C4-2B (cell line): ENCODE measurements at regions not wholly inside any gene's neighbourhood (a gene's known extent, or its start where the extent isn't known, plus 50 kb on each side); places are given as distances from the start of the nearest gene placed in this dataset.

Experiments used
- ZFX ChIP-seq: fragments of 450-650 bp; IDR thresholded peaks from 2 replicates; pipeline ENCODE4 v1.6.1; 2017
- TF ChIP-seq, protein P1 (sequence below): fragments of 450-650 bp; conservative IDR thresholded peaks from 2 replicates; pipeline ENCODE4 v1.5.1; 2017; ENCODE audit warnings: mild to moderate bottlenecking

DNA sequence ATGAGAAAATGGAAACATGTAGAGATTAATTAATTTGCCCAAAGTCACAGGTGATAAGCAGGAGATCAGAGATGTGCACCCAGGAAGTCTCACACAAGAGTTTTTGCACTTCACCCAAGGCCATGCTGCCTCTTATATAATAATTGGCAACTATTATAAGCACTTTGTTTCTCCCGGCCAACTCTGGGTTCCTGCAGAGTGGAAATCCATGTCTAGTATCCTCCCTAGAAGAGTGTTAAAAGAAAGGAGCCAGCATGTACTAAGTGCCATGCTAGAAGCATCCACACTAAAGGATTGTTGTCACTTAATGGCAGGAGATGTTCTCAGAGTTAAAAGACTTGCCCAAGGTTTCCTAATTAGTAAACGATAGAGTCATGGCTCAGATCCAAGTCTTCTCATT lies 470.3 kb downstream of the OMA1 start:
- TF ChIP-seq, protein P1, sequence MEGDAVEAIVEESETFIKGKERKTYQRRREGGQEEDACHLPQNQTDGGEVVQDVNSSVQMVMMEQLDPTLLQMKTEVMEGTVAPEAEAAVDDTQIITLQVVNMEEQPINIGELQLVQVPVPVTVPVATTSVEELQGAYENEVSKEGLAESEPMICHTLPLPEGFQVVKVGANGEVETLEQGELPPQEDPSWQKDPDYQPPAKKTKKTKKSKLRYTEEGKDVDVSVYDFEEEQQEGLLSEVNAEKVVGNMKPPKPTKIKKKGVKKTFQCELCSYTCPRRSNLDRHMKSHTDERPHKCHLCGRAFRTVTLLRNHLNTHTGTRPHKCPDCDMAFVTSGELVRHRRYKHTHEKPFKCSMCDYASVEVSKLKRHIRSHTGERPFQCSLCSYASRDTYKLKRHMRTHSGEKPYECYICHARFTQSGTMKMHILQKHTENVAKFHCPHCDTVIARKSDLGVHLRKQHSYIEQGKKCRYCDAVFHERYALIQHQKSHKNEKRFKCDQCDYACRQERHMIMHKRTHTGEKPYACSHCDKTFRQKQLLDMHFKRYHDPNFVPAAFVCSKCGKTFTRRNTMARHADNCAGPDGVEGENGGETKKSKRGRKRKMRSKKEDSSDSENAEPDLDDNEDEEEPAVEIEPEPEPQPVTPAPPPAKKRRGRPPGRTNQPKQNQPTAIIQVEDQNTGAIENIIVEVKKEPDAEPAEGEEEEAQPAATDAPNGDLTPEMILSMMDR: no peak
- TF ChIP-seq ZFX: no peak
